NCI-H2107 treated with DMSO at 0.1 percent for 48 hours (cell line): ENCODE measurements at regions not wholly inside any gene's neighbourhood (a gene's known extent, or its start where the extent isn't known, plus 50 kb on each side); places are given as distances from the start of the nearest gene placed in this dataset.
"Not testable (repeated sequence)": the region's sequence is repeated elsewhere in the genome, so short reads cannot be mapped to it uniquely, and the experiment has no call there.

Experiments
- DNase-seq: peaks from one replicate; lab custom pipeline; 2025; ENCODE audit not compliant: unreplicated experiment; lab: John Stamatoyannopoulos, UW

DNA sequence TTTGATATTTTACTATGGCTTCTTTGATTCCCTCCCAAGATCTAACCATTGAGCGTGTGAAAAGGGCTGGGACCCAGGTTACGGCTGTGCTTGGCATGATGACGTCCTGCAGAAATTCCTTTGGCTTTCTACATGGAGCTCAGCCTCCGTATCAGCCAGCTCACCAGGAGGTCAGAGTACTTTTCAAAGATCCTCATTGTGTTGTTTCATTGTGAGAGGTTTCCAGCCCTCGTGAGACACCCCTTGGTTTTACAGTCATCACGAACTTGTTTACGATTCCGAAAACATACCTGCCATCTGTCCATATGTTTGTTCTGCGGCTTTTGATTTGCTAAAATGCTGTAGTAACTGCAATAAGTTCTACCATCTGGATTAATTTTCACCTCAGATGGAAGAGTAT, 453.1 kb downstream of the TMEM121 start:
- peak; percentile 96 for DNase-seq

- DNase-seq = no peak
These were observed 453.8 kb downstream of the TMEM121 start for GRCh38 chr14:105980224-105980623.

GRCh38 chr14:105981517-105982302, 455.3 kb downstream of the TMEM121 start:
- not testable (repeated sequence) for DNase-seq

GRCh38 chr14:105982664-105983063, 456.3 kb downstream of the TMEM121 start:
- DNase-seq = no peak

DNA sequence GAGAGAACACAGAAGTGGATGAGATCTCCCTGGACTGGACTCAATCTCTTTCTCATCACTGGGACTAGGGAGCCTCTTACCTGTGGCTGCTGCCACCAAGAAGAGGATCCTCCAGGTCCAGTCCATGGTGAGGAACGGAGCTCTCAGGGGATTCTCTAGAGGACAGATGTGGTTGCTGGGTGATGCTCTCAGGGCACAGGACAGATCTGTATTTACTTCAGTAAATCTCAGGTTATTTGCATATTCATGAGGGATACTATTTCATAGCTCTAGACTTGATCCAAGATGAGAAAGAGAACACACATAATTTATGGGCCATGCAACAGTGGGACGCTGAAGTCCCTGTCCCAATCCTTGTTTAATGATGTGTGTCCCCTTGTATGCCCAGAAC, 460.5 kb downstream of the TMEM121 start:
- no peak for DNase-seq

DNA sequence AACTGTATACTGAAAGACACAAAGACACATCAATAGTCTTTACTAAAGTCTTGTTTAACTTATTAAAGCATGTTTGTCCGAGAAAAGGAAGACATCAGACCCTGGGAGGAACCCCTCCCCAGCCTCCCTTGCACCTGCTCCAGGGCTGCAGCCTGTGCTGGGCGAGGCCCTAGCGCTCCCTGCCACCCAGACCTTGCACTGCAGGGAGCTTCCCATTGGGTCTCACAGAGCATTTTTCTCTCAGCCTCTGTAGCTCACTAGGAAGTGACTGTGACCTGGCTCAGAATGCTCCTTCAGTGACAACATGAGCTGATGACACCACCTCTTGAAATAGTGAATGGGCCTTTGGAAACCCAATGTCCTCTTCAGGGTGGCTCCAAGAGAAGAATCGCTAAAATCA, 461.2 kb downstream of the TMEM121 start:
- no peak for DNase-seq

- DNase-seq = peak; percentile 73
These were observed 463.4 kb downstream of the TMEM121 start for GRCh38 chr14:105989566-105990302.

DNA sequence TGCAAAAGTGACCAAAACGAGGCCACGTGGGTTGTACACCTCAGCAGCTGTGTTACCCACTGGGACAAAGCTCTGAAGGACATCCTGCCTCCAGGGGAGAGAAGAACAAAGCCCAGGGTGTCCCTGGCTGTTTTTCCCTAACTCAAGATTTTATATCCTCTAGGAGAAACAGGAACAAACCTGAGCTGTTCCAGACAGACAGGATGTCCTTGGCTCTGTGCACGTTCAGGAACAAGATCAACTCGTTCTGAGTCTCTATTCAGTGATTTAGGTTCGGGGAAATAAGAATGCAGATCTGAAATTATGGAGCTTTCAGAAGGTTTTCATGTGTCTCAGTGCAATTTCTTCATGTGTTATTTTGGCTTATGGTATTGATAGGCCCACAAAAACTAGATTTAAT, 465.3 kb downstream of the TMEM121 start:
- DNase-seq = not testable (repeated sequence)

GRCh38 chr14:105993814-105994213, 467.4 kb downstream of the TMEM121 start:
- DNase-seq = no peak

DNA sequence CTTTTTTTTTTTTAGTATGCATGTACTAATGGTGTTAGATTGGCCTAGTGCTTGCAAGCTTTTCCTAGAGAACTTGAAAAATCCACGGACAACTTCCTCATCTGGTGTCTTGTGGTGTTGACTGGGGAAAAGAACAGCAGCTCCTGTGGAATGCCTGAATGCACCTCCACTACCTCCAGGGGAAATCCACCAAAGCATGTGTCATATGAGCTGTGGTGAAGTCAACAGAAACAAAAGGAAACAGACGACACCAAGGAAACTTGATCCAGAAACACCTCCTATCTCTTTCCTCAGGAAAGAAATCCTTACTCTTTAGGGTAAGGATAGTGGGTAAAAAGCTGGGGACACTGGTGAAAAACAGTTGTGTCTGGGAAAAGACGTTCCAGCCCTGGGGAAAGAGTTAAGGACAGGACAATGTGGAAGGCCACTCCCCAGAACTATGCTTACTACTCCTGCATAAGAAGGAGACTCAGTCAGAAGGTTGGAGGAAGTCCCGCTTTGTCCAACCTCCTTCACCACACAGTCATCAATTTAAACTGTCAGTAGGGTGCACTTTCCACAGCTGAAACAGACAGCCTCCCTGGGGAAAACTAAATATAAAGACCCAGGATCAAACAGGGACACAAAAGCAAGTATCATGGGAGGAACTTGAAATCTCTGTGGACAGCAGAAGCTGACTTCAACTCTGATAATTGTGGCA, 468.8 kb downstream of the TMEM121 start:
- DNase-seq = peak; percentile 92

DNA sequence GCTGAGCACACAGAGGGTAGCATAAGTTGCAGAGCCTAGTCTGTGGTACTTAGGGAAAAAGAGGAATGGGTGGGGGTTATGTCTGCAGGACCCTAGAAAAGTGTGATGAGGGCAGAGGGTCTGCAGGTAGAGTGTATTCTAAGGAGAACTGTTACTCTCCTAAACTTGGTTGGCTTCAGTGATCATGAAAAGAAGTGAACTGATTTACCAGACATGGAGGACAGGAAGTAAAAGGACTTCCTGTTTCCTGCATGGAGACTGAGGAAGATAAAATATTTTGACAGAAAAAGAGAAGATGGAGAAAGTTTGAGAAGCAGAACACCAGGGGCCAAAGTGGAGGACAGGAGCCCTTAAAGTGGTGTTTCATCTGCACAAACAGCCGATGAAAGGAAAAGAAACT, 472.2 kb downstream of the TMEM121 start:
- not testable (repeated sequence) for DNase-seq

DNA sequence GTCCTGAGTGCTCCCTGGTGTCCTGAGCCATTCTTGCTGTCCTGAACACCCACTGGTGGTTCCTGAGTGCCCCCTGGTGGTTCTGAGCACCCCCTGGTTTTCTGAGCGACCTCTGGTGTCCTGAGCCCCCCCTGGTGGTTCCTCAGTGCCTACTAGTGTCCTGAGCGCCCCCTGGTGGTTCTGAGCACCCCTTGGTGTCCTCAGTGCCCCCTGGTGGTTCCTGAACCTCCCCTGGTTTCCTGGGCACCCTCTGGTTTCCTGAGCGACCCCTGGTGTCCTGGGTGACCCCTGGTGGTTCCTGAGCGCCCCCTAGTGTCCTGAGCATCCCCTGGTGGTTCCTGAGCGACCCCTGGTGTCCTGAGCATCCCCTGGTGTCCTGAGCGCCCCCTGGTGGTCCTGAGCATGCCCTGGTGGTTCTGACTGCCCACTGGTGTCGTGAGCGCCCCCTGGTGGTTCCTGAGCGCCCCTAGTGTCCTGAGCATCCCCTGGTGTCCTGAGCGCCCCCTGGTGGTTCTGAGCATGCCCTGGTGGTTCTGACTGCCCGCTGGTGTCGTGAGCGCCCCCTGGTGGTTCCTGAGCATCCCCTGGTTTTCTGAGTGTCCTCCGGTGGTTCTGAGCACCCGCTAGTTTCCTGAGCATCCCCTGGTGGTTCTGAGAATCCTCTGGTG, 473.1 kb downstream of the TMEM121 start:
- DNase-seq = no peak

DNA sequence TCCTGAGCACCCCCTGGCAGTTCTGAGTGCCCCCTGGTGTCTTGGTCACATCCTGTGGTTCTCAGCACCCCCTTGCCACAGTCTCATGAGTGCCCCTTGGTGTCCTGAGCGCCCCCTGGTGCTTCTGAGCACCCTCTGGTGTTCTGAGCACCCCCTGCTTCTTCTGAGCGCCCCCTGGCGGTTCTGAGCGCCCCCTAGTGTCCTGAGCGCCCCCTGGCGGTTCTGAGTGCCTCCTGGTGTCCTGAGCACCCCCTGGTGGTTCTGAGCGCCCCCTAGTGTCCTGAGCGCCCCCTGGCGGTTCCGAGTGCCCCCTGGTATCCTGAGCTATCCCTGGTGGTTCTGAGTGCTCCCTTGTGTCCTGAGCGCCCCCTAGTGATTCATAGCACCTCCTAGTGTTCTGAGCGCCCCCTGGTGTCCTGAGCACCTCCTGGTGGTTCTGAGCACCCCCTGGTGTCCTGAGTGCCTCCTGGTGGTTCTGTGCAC, 473.7 kb downstream of the TMEM121 start:
- not testable (repeated sequence) for DNase-seq

DNA sequence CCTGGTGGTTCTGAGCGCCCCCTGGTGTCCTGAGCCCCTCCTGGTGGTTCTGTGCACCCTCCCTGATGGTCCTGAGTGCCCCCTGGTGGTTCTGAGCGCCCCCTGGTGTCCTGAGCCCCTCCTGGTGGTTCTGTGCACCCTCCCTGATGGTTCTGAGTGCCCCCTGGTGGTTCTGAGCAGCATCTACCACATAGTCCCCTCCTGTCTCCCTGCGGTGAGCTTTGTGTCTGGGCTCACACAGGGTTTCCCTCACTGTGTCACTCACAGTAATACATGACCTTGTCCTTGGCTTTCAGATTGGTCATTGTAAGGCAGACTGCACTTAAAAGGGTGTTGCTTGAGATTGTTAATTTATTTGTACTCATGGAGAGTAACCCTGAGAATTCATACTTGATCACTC, 474.9 kb downstream of the TMEM121 start:
- DNase-seq = not testable (repeated sequence)

GRCh38 chr14:106003351-106003750, 477.0 kb downstream of the TMEM121 start:
- no peak for DNase-seq

- DNase-seq = not testable (repeated sequence)
These were observed 478.8 kb downstream of the TMEM121 start for GRCh38 chr14:106004937-106005795.

DNA sequence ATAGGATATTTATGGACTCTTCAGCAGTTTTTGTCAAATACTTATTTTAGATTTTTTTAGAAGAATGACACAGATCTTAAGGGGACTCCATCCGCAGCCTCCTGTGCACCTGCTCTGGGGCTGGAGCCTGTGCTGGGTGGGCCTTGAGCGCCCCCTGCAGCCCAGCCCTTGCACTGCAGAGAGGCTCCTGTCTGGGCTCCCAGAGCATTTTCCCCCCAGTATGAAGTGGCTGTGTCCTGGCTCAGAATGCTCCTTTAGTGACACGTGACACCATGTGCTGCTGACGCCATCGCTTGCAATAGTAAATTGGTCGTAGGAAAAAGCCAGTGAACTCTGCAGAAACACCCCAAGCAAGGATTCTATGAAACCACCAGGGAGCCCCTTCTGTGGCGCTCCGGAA, 479.7 kb downstream of the TMEM121 start:
- peak; percentile 46 for DNase-seq

GRCh38 chr14:106006716-106007115, 480.3 kb downstream of the TMEM121 start:
- not testable (repeated sequence) for DNase-seq

DNA sequence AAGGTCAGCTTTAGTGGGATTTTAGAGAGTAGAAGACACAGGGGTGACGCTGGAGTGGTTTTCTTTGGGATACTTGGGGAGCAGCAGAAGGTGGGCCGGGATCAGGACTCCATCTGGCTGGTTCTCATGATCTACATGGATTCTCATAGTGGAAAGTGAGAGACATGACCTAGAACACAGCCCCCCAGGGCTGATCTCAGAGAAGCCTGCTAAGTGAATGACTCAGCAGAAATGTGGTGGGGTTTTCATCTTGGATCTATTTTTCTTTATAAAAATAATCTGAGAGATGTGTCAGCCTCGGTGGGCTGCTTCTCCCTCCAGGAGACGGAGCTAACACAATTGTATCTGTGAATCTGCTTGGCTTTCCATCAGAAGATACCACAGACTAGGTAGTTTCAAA, 484.4 kb downstream of the TMEM121 start:
- DNase-seq = no peak
